Astrocyte (in vitro differentiated cells and primary cell): ENCODE measurements at regions not wholly inside any gene's neighbourhood (a gene's known extent, or its start where the extent isn't known, plus 50 kb on each side); places are given as distances from the start of the nearest gene placed in this dataset.

ENCODE experiments used
- DNase-seq: peaks from one replicate; pipeline ENCODE4 v3.0.0-alpha.2; 2010; ENCODE audit warnings: low read depth
- FAIRE-seq: peaks from 2 replicates; lab custom pipeline; 2011; peaks lifted over from hg19 to GRCh38; lab: Jason Lieb, UNC
- H2AFZ ChIP-seq: 2 replicates; pipeline ENCODE4 v1.6.0; 2012; ENCODE audit warnings: low read depth, low read length, inconsistent platforms
- H3K27ac ChIP-seq: 2 replicates; pipeline ENCODE4 v1.5.1; 2011; ENCODE audit warnings: low read depth, low read length, inconsistent platforms
- H3K27me3 ChIP-seq: 2 replicates; pipeline ENCODE4 v1.6.0; 2011; ENCODE audit warnings: low read length, inconsistent platforms; ENCODE audit not compliant: insufficient read depth
- H3K36me3 ChIP-seq: 2 replicates; pipeline ENCODE4 v1.5.1; 2011; ENCODE audit warnings: low read length, inconsistent platforms; ENCODE audit not compliant: insufficient read depth
- H3K4me1 ChIP-seq: 2 replicates; pipeline ENCODE4 v1.5.1; 2011; ENCODE audit warnings: low read length, inconsistent platforms; ENCODE audit not compliant: insufficient read depth
- H3K4me2 ChIP-seq: 2 replicates; pipeline ENCODE4 v1.6.0; 2012; ENCODE audit warnings: low read length, inconsistent platforms
- H3K4me3 ChIP-seq: 2 replicates; pipeline ENCODE4 v1.5.1; 2011; ENCODE audit warnings: low read depth, mild to moderate bottlenecking, low read length, inconsistent platforms; ENCODE audit not compliant: insufficient read depth
- H3K79me2 ChIP-seq: 2 replicates; pipeline ENCODE4 v1.6.0; 2012; ENCODE audit warnings: mild to moderate bottlenecking, low read length, inconsistent platforms; ENCODE audit not compliant: insufficient read depth
- H3K9ac ChIP-seq: 2 replicates; pipeline ENCODE4 v1.6.0; 2012; ENCODE audit warnings: mild to moderate bottlenecking, low read length, inconsistent platforms
- H3K9me3 ChIP-seq: 2 replicates; pipeline ENCODE4 v1.5.1; 2012; ENCODE audit warnings: low read depth, mild to moderate bottlenecking, low read length, inconsistent platforms; ENCODE audit not compliant: insufficient read depth
- H4K20me1 ChIP-seq: 2 replicates; pipeline ENCODE4 v1.6.0; 2012; ENCODE audit warnings: low read length, inconsistent platforms; ENCODE audit not compliant: insufficient read depth
- H3K27ac Mint-ChIP-seq: one replicate; pipeline ENCODE4 v1.8.0; 2021; ENCODE audit warnings: mild to moderate bottlenecking, mixed read lengths; ENCODE audit not compliant: unreplicated experiment
- H3K27me3 Mint-ChIP-seq: one replicate; pipeline ENCODE4 v1.8.0; 2021; ENCODE audit warnings: low read depth, mixed read lengths; ENCODE audit not compliant: unreplicated experiment
- H3K36me3 Mint-ChIP-seq: one replicate; pipeline ENCODE4 v1.8.0; 2021; ENCODE audit warnings: low read depth, mixed read lengths; ENCODE audit not compliant: unreplicated experiment
- H3K4me1 Mint-ChIP-seq: one replicate; pipeline ENCODE4 v1.8.0; 2021; ENCODE audit warnings: low read depth, mixed read lengths; ENCODE audit not compliant: unreplicated experiment
- H3K4me3 Mint-ChIP-seq: one replicate; pipeline ENCODE4 v1.8.0; 2021; ENCODE audit warnings: mild to moderate bottlenecking, moderate library complexity, mixed read lengths; ENCODE audit not compliant: unreplicated experiment
- H3K9me3 Mint-ChIP-seq: one replicate; pipeline ENCODE4 v1.8.0; 2021; ENCODE audit warnings: mild to moderate bottlenecking, mixed read lengths; ENCODE audit not compliant: unreplicated experiment
- EZH2 ChIP-seq: IDR thresholded peaks from 2 replicates; pipeline ENCODE4 v1.6.1; 2012; ENCODE audit warnings: mild to moderate bottlenecking, low read length, inconsistent platforms; ENCODE audit not compliant: insufficient read depth
- TF ChIP-seq, protein P1 (sequence below): IDR thresholded peaks from 2 replicates; pipeline ENCODE4 v1.5.1; 2011; ENCODE audit warnings: low read depth, mild to moderate bottlenecking, inconsistent platforms, low read length, moderate library complexity; ENCODE audit not compliant: insufficient read depth

DNA sequence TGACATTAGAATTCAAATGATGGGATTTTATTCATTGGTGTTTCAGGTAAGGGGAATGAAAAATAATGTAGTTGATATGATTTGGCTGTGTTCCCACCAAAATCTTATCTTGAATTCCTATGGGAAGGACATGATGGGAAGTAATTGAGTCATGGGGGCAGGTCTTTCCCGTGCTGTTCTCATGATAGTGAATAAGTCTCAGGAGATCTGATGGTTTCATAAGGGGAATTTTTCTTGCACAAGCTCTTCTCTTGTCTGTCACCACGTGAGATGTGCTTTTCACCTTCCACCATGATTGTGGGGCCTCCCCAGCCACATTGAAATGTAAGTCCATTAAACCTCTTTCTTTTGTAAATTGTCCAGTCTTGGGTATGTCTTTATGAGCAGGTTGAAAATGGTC lies 268.6 kb upstream of the CHORDC1 start:
- Mint-ChIP-seq H3K4me3 (no peak overlapping the region), H3K27me3 (no peaks in the 10 kb centered on the region), H3K36me3 (no peaks in the 10 kb centered on the region), H3K4me1 (no peaks in the 10 kb centered on the region), H3K27ac (no peak overlapping the region), H3K9me3 (peaks cover 4% of the 10 kb centered on the region)
- Histone ChIP-seq H3K9ac (no peak overlapping the region), H2AFZ (no peak overlapping the region), H3K79me2 (no peaks in the 10 kb centered on the region), H3K4me2 (no peak overlapping the region), H3K4me1 (no peaks in the 10 kb centered on the region), H3K4me3 (no peak overlapping the region), H3K9me3 (no peaks in the 10 kb centered on the region), H3K27me3 (no peaks in the 10 kb centered on the region), H3K27ac (no peak overlapping the region), H4K20me1 (no peaks in the 10 kb centered on the region), H3K36me3 (no peaks in the 10 kb centered on the region)
- TF ChIP-seq, protein P1, sequence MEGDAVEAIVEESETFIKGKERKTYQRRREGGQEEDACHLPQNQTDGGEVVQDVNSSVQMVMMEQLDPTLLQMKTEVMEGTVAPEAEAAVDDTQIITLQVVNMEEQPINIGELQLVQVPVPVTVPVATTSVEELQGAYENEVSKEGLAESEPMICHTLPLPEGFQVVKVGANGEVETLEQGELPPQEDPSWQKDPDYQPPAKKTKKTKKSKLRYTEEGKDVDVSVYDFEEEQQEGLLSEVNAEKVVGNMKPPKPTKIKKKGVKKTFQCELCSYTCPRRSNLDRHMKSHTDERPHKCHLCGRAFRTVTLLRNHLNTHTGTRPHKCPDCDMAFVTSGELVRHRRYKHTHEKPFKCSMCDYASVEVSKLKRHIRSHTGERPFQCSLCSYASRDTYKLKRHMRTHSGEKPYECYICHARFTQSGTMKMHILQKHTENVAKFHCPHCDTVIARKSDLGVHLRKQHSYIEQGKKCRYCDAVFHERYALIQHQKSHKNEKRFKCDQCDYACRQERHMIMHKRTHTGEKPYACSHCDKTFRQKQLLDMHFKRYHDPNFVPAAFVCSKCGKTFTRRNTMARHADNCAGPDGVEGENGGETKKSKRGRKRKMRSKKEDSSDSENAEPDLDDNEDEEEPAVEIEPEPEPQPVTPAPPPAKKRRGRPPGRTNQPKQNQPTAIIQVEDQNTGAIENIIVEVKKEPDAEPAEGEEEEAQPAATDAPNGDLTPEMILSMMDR = no peak
- TF ChIP-seq EZH2 = no peak
- no peak for DNase-seq
- no peak for FAIRE-seq

DNA sequence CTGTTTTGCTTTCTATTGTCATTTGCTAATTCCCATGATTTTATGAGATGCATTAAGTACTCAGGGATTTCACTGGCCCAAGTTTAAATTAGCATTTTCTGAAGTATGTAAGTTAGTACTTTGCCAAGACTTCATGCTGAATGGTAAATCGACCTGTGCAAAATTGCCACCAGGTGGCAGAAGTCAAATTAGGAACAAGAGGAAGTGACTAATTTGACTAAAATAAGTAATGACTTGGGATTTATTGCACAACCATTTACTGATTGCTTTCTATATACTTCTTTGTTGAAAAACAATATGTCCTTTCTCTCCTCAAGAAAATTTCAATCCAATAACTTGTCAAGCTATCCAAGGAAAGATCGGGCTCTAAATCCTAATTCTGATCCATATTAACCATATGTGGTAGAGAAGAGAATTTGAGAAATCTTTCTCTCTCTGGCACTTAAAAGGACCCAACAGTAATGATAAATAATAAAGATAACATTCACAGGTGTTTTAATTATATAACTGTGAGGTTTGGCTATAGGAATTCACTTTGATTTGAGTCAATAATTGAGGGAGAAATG lies 253.7 kb upstream of the CHORDC1 start:
- Histone ChIP-seq H3K4me3 (no peak overlapping the region), H3K4me2 (no peak overlapping the region), H3K27me3 (no peaks in the 10 kb centered on the region), H4K20me1 (no peaks in the 10 kb centered on the region), H3K79me2 (no peaks in the 10 kb centered on the region), H2AFZ (no peak overlapping the region), H3K27ac (no peak overlapping the region), H3K4me1 (no peaks in the 10 kb centered on the region), H3K9me3 (no peaks in the 10 kb centered on the region), H3K9ac (no peak overlapping the region), H3K36me3 (no peaks in the 10 kb centered on the region)
- TF ChIP-seq, protein P1 = peak; percentile 39
- no peak for TF ChIP-seq EZH2
- no peaks in the 10 kb centered on the region for H3K27me3 Mint-ChIP-seq
- no peak overlapping the region for H3K27ac Mint-ChIP-seq
- no peaks in the 10 kb centered on the region for H3K4me1 Mint-ChIP-seq
- H3K4me3 Mint-ChIP-seq = no peak overlapping the region
- H3K36me3 Mint-ChIP-seq = no peaks in the 10 kb centered on the region
- no peaks in the 10 kb centered on the region for H3K9me3 Mint-ChIP-seq
- FAIRE-seq = no peak
- peak; percentile 29 for DNase-seq

DNA sequence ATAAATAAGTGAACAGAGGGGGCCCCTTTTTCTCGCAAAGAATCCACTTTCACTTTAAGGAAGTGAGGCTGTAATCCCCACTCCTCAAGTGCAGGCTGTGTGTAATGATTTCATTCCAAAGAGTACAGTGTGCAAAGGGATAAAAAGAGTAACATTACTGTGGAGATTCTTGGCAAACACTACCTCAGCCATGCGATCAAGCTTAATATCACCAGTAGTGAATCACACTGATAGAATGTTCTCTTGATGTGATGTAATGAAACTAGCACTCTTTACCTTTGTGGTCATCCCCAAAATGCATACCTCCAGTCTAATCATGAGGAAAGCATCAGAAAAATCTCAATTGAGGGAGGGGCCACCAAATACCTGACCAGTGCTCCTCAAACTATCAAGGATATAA lies 246.1 kb upstream of the CHORDC1 start:
- Histone ChIP-seq H3K4me3 (no peak overlapping the region), H3K79me2 (no peaks in the 10 kb centered on the region), H3K36me3 (no peaks in the 10 kb centered on the region), H3K4me1 (no peaks in the 10 kb centered on the region), H3K9me3 (no peaks in the 10 kb centered on the region), H3K4me2 (peak overlapping the region; percentile 20), H4K20me1 (no peaks in the 10 kb centered on the region), H3K9ac (no peak overlapping the region), H3K27ac (no peak overlapping the region), H2AFZ (peak overlapping the region; percentile 32), H3K27me3 (no peaks in the 10 kb centered on the region)
- H3K4me3 Mint-ChIP-seq = no peak overlapping the region
- FAIRE-seq = no peak
- H3K9me3 Mint-ChIP-seq = no peaks in the 10 kb centered on the region
- H3K27me3 Mint-ChIP-seq = no peaks in the 10 kb centered on the region
- DNase-seq = peak; percentile 80
- TF ChIP-seq, protein P1 = no peak
- TF ChIP-seq EZH2 = no peak
- peaks cover 4% of the 10 kb centered on the region for H3K4me1 Mint-ChIP-seq
- no peak overlapping the region for H3K27ac Mint-ChIP-seq
- H3K36me3 Mint-ChIP-seq = no peaks in the 10 kb centered on the region
